GM13977 (cell line): ENCODE measurements at regions not wholly inside any gene's neighbourhood (a gene's known extent, or its start where the extent isn't known, plus 50 kb on each side); places are given as distances from the start of the nearest gene placed in this dataset.

Source experiments
- DNase-seq: peaks from one replicate; pipeline ENCODE4 v3.0.0; 2012; ENCODE audit warnings: low spot score
- CTCF ChIP-seq: IDR thresholded peaks from 2 replicates; pipeline ENCODE4 v1.5.1; 2012; ENCODE audit warnings: mild to moderate bottlenecking, control low read depth; ENCODE audit not compliant: insufficient read depth; ENCODE audit errors: extremely low read depth, missing control alignments
- in situ Hi-C: fragments of 300-500 bp; cut with MboI; formaldehyde crosslinking; loops from one replicate; pipeline ENCODE4 v1.12.0; 2022; ENCODE audit warnings: low sequenced_read_pairs, low pct_unique_long_range_greater_than_20kb, mixed read lengths, inconsistent platforms; ENCODE audit not compliant: unreplicated experiment

- DNase-seq: no peak
- TF ChIP-seq CTCF: no peak
- in situ Hi-C loops: no loop called here
Measured at GRCh38 chr9:28301281-28301680, 728.0 kb upstream of the C9orf72 start.

GRCh38 chr9:28317745-28318144 lies 744.5 kb upstream of the C9orf72 start:
- no peak for DNase-seq
- in situ Hi-C loops: no loop called here

GRCh38 chr9:28318515-28318914 lies 745.2 kb upstream of the C9orf72 start:
- in situ Hi-C loops: no loop called here

More at GRCh38 chr9:28317745-28318144, 744.5 kb upstream of the C9orf72 start:
- no peak for TF ChIP-seq CTCF

GRCh38 chr9:28319981-28320380 lies 746.7 kb upstream of the C9orf72 start:
- DNase-seq: no peak
- in situ Hi-C loops: no loop called here
- TF ChIP-seq CTCF: no peak

More at GRCh38 chr9:28318515-28318914, 745.2 kb upstream of the C9orf72 start:
- TF ChIP-seq CTCF: no peak
- no peak for DNase-seq

GRCh38 chr9:28320616-28321015 lies 747.3 kb upstream of the C9orf72 start:
- in situ Hi-C loops: no loop called here
- TF ChIP-seq CTCF: no peak
- no peak for DNase-seq

GRCh38 chr9:28329323-28329722 lies 756.0 kb upstream of the C9orf72 start:
- in situ Hi-C loops: no loop called here
- TF ChIP-seq CTCF: no peak
- DNase-seq: no peak

GRCh38 chr9:28332648-28333047 lies 759.4 kb upstream of the C9orf72 start:
- no peak for TF ChIP-seq CTCF
- in situ Hi-C loops: no loop called here
- no peak for DNase-seq
